NCI-H146 (cell line): ENCODE measurements at regions not wholly inside any gene's neighbourhood (a gene's known extent, or its start where the extent isn't known, plus 50 kb on each side); places are given as distances from the start of the nearest gene placed in this dataset.

ENCODE experiments used
- DNase-seq: peaks from one replicate; lab custom pipeline; 2025; lab: John Stamatoyannopoulos, UW

- no peak for DNase-seq
Measured at GRCh38 chr2:10201201-10201600, 78.7 kb downstream of the RRM2 start.

GRCh38 chr2:10202131-10202665 is 79.7 kb downstream of the RRM2 start:
- no peak for DNase-seq

GRCh38 chr2:10204326-10205161 is 82.0 kb downstream of the RRM2 start:
- DNase-seq = peak; percentile 83

- no peak for DNase-seq
Measured at GRCh38 chr2:10205162-10205475, 82.6 kb downstream of the RRM2 start.

GRCh38 chr2:10208736-10209135 is 86.2 kb downstream of the RRM2 start:
- DNase-seq = peak; percentile 58

- DNase-seq = no peak
Measured at GRCh38 chr2:10209406-10209935, 86.9 kb downstream of the RRM2 start.

DNA sequence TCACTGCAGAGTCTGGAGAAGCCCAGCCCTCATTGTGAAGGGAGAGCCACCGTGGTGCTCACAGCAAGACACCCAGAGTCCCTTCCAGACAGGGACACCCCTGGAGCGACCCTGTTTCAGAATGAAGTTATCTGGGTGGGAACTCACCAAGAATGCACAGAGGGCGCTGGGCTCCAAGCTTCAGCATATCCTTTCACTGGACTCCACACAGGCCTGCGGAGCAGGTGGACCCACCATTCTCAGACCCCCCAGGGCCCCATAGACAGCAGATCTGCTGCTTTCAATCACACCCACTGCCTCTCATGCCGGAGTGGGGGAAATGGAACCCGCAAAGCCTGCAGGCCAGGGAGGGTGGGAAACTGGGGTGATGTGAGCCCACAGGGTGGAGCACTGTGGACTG is 87.8 kb downstream of the RRM2 start:
- DNase-seq = no peak

GRCh38 chr2:10211844-10212422 is 89.4 kb downstream of the RRM2 start:
- DNase-seq = no peak

GRCh38 chr2:10212827-10213226 is 89.9 kb upstream of the HPCAL1 start:
- DNase-seq = no peak

DNA sequence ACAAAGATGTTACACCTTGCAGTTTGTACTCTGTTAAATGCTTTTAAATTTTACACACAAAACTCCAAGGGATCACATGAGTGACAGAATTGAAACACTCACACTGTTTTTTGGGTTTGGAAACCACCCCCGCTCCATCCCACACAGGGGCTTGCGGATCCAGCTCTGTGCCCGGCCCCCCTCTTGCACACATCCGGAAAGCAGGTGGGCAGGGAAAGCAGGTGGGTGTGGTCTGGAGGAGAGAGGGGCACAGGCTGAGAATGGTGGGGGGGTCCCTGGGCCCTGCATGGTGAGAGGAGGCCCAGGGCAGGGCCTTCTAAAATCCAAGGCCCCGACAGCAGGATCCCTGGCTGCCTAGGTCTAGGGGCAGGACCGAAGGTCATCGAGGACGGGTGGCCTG is 88.5 kb upstream of the HPCAL1 start:
- DNase-seq = no peak

DNA sequence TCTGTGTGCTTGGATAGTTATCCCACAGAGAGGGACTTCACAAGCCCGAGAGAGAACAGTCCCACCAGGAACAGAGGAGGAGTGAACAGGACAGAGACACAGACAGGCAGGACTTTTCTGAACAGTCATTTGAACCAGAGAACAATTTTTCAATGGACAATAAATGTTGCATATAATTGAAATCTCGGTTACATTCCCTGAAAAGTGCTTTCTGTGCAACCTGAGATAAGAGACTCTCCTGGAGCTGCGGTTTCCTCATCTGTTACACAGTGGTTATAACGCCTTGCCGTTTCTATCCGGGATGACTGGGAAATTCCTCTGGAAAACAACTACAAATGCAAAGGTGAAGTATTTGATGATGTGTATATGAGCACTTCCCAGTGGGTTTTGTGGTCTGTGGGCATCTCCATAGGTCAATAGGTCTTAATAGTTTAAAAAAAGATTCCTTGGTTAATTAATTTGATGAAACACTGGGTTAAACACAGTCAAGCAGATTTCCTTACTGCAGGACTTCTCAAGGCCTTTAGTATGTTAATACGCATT is 87.2 kb upstream of the HPCAL1 start:
- DNase-seq = no peak

DNA sequence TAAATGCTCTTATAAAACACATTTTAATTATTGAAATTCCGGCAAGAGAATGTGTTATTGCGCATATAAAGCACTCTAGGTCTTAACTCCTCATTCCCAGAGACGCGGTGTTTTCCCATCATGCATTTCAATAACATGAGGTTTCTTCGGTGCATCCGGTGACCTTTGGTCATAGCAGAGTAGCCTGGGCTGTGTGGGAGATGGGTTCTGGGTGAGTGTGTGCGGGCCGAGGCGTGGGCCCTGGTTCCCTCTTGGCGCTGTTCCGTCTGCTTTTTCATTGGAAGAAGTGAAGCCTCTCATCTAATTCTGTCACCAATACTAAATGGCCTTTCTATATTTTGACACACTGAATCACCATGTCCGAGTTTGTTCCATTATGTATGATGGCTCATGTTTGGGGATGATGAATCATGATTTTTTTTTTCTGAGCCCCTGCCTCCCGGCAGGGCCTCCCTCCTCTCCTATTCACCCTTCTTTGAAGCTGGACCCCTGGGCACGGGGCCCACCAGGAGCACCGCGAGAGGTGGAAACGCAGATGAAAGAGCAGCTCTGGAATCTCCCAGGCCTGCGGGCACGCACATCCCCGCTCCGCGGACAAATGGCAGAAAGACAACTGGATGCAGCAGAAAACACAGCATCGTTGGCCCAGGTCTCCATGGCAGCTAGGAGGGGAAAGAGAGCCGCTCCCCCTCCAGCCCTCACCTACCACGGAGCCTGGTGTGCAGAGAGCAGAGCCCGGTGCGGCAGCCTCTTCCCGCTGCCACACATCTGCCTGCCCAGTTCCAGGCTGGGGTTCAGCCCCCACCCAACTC is 85.8 kb upstream of the HPCAL1 start:
- DNase-seq = no peak

DNA sequence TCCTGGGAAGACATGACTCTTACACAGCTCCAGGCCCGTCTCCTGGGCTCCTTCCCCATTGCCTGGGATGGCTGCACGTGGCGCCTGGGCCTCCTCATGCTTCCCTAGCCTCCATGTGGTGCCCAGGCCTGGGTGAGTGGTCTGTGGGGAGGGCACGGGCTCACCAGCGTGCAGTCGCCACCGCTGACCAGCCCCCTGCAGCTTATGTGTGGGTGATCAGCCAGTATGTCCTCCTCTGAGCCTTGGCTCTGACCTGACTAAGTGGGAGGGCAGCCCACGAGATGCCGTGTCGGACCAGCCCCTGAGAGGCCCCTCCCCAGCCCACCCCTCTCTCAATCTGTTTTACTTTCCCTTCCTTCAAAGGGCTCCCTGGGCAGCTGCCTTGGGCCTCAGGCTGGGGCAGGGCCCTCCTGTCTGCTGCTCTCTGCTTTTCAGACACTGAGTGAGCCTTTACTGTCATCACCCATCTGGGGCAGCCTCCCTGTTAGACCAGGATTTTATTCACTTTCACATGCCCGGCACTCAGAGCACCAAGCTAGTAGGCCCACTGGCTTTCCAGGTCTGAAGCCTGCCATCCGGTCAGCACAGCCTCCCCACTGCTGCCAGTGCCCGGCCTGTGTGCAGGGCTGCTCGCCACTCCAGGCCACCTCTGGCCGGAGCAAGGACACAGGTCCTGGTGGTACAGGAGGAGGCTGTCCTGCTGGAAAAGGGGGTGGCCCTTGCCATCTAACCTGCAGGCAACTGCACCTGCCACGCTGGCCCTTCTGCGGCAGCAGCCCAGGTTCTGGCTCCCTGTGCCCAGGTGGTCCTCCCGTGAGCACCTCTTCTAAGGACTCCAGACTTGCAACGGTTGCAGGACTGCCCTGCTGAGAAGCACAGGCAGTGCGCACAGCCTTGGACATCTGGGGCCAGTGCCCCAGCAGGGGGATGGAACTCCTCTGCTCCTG is 84.9 kb upstream of the HPCAL1 start:
- no peak for DNase-seq

GRCh38 chr2:10220045-10220901 is 82.4 kb upstream of the HPCAL1 start:
- DNase-seq = peak; percentile 50

- peak; percentile 84 for DNase-seq
Measured at GRCh38 chr2:10220902-10221391, 81.8 kb upstream of the HPCAL1 start.

GRCh38 chr2:10221443-10221842 is 81.3 kb upstream of the HPCAL1 start:
- DNase-seq = peak; percentile 84

GRCh38 chr2:10221976-10222870 is 80.5 kb upstream of the HPCAL1 start:
- peak; percentile 72 for DNase-seq

- no peak for DNase-seq
Measured at GRCh38 chr2:10223471-10223870, 79.2 kb upstream of the HPCAL1 start.
